Stomach smooth muscle (tissue), 2 donors: ENCODE measurements at regions not wholly inside any gene's neighbourhood (a gene's known extent, or its start where the extent isn't known, plus 50 kb on each side); places are given as distances from the start of the nearest gene placed in this dataset.

Source experiments
- H3K27ac ChIP-seq: one replicate; pipeline ENCODE4 v1.7.0; 2013; ENCODE audit warnings: mild to moderate bottlenecking, low read length, inconsistent platforms
- H3K27me3 ChIP-seq, 2 donors: one replicate each; pipeline ENCODE4 v1.7.0; 2013; ENCODE audit warnings: low read length in 2 of 2; ENCODE audit not compliant: insufficient read depth in 2 of 2, control insufficient read depth in 1 of 2
- H3K36me3 ChIP-seq, 2 donors: one replicate each; pipeline ENCODE4 v1.7.0; 2013; ENCODE audit warnings: low read length in 2 of 2; ENCODE audit not compliant: control insufficient read depth in 2 of 2, insufficient read depth in 2 of 2
- H3K4me1 ChIP-seq: one replicate; pipeline ENCODE4 v1.7.0; 2013; ENCODE audit warnings: low read length; ENCODE audit not compliant: control insufficient read depth, insufficient read depth
- H3K4me3 ChIP-seq, 2 donors: one replicate each; pipeline ENCODE4 v1.7.0; 2013; ENCODE audit warnings: low read length in 2 of 2
- H3K9ac ChIP-seq, 2 donors: one replicate each; pipeline ENCODE4 v1.7.0; 2013; ENCODE audit warnings: low read length in 2 of 2, mild to moderate bottlenecking in 1 of 2
- H3K9me3 ChIP-seq, 2 donors: one replicate each; pipeline ENCODE4 v1.7.0; 2013; ENCODE audit warnings: low read length in 2 of 2; ENCODE audit not compliant: control insufficient read depth in 2 of 2
- donor health status: healthy.
- donor health status: Pancreatic carcinoma.

DNA sequence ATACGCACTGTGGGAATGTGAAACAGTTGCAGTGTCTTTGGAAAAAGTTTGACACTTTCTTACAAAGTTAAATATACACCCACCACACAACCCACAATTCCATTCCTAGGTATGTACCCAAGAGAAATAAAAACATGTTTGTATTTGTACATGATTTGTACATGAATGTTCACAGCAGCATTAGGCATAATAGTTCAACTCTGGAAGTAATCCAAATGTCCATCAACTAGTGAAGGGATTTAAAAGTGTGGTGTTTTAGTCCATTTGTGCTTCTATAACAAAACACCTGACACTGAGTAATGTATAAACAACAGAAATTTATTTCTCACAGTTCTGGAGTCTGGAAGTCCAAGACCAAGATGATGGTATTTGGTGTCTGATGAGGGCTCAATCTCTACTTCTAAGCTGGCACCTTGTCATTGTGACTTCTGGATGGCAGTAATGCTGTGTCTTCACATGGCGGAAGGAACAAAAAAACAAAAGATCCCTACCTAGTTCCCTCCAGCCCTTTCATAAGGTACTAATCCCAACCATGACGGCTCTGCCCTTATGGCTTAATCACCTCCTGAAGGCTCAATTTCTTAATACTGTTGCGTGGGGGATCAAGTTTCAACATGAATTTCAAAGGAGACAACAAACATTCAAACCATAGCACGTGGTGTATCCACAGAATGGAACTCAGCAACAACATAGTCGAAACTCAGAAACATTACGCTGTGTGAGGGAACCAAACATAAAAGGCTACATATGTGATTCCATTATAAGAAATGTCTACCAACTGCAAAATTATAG, 120.5 kb downstream of the AQP9 start:
- no peaks in the 10 kb centered on the region for H3K36me3 ChIP-seq
- no peak overlapping the region for H3K27ac ChIP-seq
- no peak overlapping the region for H3K4me3 ChIP-seq

DNA sequence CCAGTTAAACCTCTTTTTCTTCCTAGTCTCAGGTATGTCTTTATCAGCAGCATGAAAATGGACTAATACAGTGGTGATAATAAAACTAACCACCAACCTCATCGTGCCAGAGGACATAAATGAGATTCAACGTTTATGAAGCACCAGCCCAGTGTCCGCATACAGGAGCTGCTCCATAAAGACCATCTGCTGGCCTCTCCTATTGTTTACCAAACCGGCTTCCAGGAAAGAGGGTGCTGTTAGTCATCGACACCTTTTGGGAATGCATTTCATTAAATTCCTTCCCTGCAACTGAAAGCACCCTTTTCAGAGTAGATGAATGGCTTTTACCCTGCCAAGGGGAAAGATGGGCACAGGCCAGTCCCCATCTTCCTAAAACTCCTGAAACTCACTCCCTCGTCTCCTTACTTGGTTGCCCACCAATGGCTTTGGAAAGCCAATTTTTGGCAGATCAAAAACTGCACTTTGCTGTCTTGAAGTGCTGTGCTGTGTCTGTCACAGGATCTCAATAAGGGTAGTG, 122.1 kb downstream of the AQP9 start:
- H3K9me3 ChIP-seq: peaks cover 0 to 4% of the 10 kb centered on the region in 2 donors
- no peak overlapping the region for H3K27ac ChIP-seq
- no peak overlapping the region for H3K9ac ChIP-seq
- peaks cover 0 to 2% of the 10 kb centered on the region in 2 donors for H3K27me3 ChIP-seq
- H3K36me3 ChIP-seq: no peaks in the 10 kb centered on the region
- no peak overlapping the region for H3K4me3 ChIP-seq
- H3K4me1 ChIP-seq: no peaks in the 10 kb centered on the region

More for the DNA sequence above, 120.5 kb downstream of the AQP9 start:
- Histone ChIP-seq H3K9ac (no peak overlapping the region), H3K9me3 (peaks cover 0 to 8% of the 10 kb centered on the region in 2 donors), H3K4me1 (no peaks in the 10 kb centered on the region), H3K27me3 (peaks cover 0 to 2% of the 10 kb centered on the region in 2 donors)

DNA sequence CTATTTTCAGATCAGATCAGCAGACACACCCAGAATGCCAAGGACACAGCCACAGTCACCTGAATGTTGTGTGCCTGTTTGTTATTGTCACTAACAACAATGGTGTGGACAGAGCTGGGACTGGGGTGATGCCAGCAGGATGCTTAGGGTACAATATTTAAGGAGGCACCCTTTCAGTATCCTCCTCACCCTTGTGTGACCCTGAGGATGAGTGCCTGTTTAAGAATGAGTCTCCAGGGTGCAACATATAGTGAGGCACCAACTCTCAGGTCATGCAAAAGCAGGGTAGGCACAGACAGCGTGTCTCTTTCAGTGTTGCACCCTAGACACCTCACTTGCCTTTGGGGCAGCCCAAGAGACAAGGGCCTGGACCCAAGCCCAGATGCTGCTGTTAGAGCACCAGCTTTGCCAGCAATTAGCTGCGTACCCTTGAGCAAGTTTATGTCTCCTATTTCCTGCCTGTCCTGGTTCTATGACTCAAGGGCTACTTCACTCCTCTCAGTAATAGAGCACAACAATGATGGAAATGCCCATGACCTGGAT, 122.6 kb downstream of the AQP9 start:
- Histone ChIP-seq H3K4me1 (no peaks in the 10 kb centered on the region), H3K9ac (no peak overlapping the region), H3K36me3 (no peaks in the 10 kb centered on the region), H3K4me3 (no peak overlapping the region), H3K27ac (no peak overlapping the region), H3K9me3 (no peaks in the 10 kb centered on the region), H3K27me3 (peaks cover 0 to 2% of the 10 kb centered on the region in 2 donors)

DNA sequence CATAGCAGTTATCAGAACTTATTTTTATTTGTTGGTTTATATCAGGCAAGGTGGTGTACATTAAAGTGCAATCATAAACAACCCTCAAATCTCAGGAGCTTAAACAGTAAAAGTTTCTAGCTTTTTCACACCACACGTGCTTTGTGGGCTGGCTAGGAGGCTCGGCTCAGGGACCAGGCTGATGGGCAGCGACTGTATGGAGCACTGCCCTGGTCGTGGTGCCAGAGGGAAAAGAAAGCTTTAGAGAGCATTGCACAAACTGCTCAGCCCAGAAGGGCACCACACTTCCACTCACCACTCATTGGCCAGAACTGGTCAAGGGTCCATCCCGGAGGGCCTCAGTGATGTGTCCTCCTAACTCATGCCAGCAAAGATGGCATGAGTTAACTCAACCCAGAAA, 123.2 kb downstream of the AQP9 start:
- Histone ChIP-seq H3K9ac (no peak overlapping the region), H3K27ac (no peak overlapping the region), H3K4me3 (no peak overlapping the region)

DNA sequence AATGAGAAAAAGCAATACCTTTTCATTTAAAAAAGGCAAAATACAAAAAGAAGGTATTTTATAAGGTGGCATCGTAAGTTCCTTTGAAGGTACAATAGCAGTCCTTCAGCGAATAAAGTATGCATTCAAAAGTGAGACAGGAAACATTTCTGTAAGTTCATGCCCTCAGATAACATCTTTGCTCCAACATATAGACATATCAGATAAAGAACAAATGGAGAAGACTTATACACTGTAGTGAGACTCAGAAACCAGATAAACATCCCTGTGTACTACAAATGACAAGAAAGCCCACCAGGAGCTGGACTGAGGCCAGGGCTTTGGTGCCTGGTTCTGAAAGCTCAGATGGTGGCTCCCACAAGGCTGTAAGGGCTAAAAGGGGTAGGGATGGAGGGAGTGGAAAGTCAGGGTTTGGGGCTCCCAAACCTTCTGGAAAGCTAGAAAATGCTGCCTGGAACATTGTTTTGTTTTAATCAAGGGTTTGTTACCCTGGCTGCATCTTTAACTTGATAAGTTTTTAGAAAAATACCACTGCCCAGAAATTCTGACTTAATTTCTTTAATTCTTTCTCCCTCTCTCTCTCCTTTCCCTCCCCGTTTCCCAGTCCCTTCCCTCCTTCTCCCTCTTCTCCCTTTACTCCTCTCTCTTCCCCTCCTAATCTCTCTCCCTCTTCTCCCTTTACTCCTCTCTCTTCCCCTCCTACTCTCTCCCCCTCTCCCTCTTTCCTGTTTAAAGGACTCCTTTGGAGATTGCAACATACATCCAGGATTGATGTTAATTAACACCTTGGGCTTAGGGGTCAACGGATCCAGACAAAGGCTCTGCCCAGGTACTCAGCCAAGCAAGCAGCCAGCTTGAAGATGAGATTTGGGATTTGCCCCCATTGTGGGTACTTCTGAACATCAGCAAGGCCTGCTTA, 126.1 kb downstream of the AQP9 start:
- no peaks in the 10 kb centered on the region for H3K27me3 ChIP-seq
- no peak overlapping the region for H3K27ac ChIP-seq

More for the DNA sequence above, 123.2 kb downstream of the AQP9 start:
- H3K27me3 ChIP-seq: peaks cover 0 to 2% of the 10 kb centered on the region in 2 donors
- no peaks in the 10 kb centered on the region for H3K4me1 ChIP-seq
- no peaks in the 10 kb centered on the region for H3K36me3 ChIP-seq
- no peaks in the 10 kb centered on the region for H3K9me3 ChIP-seq

DNA sequence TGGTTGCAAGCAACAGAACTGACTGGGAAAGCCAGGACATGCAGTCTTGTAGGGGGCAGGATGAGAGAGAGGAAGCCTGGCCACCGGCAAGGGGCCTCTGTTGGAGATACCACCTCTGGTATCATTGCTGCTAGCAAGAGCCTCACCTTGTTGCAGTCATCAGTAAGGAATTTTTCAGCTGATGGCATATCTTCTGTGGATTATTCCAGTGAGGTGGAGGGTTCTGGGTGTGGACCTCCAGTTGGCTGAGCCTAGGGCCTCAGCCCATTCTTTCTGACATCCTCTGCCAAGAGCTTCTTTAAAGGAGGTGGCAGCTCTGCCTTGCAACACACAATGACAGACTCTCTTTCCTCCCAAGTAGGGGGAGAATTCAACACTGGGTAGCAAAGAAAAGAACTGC, 128.9 kb downstream of the AQP9 start:
- no peak overlapping the region for H3K4me3 ChIP-seq
- H3K36me3 ChIP-seq: no peaks in the 10 kb centered on the region
- no peak overlapping the region for H3K9ac ChIP-seq
- no peaks in the 10 kb centered on the region for H3K4me1 ChIP-seq
- H3K9me3 ChIP-seq: no peaks in the 10 kb centered on the region
- H3K27me3 ChIP-seq: no peaks in the 10 kb centered on the region
- H3K27ac ChIP-seq: no peak overlapping the region

More for the DNA sequence above, 126.1 kb downstream of the AQP9 start:
- Histone ChIP-seq H3K9ac (no peak overlapping the region), H3K4me1 (no peaks in the 10 kb centered on the region), H3K36me3 (no peaks in the 10 kb centered on the region), H3K4me3 (no peak overlapping the region), H3K9me3 (no peaks in the 10 kb centered on the region)

DNA sequence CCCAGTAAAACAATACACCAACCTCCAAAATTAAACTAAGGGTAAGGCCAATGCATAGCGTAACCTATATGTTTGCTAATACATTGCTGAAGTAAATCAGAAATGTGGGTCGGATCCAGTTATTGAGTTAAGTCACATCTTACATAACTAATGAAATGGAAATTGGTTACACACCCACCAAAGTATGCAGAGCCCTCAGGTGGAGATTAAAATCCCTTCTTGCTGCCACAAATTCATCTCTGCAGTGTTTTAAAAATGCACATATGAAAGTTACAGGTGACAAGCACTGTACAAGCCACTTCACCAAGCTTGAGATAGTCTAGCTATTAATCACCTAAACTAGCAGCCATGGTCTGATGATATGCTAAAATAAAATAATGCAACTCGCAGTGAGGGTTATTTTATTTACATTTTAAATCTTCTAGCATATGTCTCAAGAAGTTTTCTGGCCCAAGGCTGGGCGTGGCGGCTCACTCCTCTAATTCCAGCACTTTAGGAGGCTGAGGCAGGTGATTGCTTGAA, 130.6 kb downstream of the AQP9 start:
- no peaks in the 10 kb centered on the region for H3K4me1 ChIP-seq
- no peak overlapping the region for H3K9ac ChIP-seq
- no peaks in the 10 kb centered on the region for H3K9me3 ChIP-seq
- H3K36me3 ChIP-seq: no peaks in the 10 kb centered on the region
- H3K27me3 ChIP-seq: no peaks in the 10 kb centered on the region
- H3K4me3 ChIP-seq: no peak overlapping the region
- no peak overlapping the region for H3K27ac ChIP-seq

DNA sequence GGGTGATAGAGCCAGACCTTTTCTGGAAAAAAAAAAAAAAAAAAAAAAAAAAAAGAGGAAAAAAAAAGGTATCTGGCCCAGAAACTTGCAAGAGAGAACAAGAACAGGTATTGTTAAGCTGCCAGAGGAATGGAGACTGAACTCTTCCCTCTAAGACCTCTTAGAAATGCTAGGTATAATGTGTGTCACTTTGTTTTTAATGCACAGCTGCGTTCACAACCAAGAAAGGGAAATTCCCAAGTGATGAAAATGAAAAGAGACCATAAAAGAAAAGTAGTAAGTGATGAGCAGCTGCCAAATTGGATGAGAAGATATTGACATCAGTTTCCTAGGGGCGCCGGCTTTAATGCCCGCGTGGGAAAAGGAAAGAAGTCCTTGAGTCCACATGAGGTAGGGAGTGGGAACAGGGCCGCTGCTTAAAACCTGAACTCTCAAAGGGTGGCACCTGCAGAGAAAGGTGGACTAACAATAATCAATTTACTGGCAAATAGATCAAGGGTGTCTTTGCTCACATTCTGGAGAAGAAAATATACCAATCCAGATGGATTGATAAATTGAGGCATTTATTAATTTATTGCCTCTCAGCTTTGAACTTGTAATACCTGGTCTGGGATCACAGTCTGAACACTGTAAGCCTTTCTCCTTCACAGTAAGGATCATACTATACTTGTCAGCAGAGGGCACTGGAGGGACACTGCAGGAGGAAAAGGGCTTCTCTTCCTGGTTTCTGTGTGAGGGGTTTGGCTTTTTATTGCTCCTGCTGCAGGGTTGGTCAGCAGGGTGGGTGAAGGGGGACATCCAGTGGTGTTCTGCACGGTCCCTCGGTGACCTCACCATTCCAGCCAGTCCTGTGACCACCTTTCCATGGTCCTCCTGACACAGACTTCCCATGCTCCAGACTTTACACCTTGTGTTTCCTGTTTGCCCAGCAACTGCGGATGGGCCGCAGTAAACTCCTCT, 131.6 kb downstream of the AQP9 start:
- Histone ChIP-seq H3K4me1 (no peaks in the 10 kb centered on the region), H3K36me3 (no peaks in the 10 kb centered on the region), H3K4me3 (no peak overlapping the region), H3K27me3 (no peaks in the 10 kb centered on the region), H3K27ac (no peak overlapping the region), H3K9ac (no peak overlapping the region), H3K9me3 (no peaks in the 10 kb centered on the region)

DNA sequence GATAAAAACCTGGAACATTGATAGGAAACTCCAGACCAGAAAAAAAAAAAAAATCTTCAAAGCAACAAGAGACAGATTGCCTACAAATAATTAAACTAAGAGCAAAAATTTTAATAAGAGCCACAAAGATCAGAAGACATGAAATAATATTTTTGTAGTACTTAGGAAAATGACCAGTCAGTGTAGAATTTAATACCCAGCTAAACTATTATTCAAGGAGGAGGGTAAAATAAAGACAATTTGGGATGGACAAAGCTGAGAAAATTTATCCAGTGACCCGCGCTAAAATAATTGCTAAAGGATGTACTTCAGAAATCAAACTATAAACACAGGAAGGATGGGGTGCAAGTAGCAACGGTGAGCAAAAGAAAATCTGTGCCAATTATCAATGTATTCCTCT, 133.2 kb downstream of the AQP9 start:
- H3K9me3 ChIP-seq: no peaks in the 10 kb centered on the region
- no peak overlapping the region for H3K4me3 ChIP-seq
- H3K9ac ChIP-seq: no peak overlapping the region
- no peaks in the 10 kb centered on the region for H3K27me3 ChIP-seq
- no peak overlapping the region for H3K27ac ChIP-seq
- no peaks in the 10 kb centered on the region for H3K36me3 ChIP-seq
- no peaks in the 10 kb centered on the region for H3K4me1 ChIP-seq
